ENCODE measurements at regions not wholly inside any gene's neighbourhood (a gene's known extent, or its start where the extent isn't known, plus 50 kb on each side); places are given as distances from the start of the nearest gene placed in this dataset.
"Not testable (repeated sequence)": the region's sequence is repeated elsewhere in the genome, so short reads cannot be mapped to it uniquely, and the experiment has no call there.

DNA sequence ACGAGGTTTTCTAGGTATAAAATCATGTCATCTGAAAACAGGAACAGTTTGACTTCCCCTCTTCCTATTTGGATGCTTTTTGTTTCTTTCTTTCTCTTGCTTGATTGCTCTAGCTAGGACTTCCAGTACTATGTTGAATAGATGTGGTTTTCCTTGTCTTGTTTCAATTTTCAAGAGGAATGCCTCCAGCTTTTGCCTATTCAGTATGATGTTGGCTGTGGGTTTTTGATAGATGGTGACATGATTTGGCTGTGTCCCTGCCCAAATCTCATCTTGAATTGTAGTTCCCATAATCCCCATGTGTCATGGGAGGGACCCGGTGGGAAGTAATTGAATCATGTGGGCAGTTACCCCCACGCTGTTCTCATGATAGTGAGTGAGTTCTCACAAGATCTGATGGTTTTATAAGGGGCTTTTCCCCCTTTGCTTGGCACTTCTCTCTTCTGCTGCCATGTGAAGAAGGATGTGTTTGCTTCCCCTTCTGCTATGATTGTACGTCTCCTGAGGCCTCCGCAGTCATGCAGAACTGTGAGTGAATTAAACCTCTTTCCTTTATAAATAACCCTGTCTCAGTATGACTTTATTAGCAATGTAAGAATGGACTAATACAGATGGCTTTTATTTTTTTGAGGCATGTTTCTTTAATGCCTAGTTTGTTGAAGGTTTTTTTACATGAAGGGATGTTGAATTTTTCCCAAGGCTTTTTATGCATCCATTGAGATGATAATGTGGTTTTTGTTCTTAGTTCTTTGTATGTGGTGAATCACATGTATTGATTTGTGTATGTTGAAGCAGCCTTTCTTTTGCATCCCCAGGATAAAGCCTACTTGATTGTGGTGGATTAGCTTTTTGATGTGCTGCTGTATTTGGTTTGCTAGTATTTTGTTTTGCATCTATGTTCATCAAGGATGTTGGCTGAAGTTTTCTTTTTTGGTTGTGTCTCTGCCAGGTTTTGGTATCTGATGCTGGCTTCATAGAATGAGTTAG is 239.1 kb downstream of the THBS2 start:
- DNase-seq (ENCODE audit: low spot score): no peak

GRCh38 chr6:169009628-169010027 is 244.0 kb downstream of the THBS2 start:
- DNase-seq (ENCODE audit: low spot score): no peak

DNA sequence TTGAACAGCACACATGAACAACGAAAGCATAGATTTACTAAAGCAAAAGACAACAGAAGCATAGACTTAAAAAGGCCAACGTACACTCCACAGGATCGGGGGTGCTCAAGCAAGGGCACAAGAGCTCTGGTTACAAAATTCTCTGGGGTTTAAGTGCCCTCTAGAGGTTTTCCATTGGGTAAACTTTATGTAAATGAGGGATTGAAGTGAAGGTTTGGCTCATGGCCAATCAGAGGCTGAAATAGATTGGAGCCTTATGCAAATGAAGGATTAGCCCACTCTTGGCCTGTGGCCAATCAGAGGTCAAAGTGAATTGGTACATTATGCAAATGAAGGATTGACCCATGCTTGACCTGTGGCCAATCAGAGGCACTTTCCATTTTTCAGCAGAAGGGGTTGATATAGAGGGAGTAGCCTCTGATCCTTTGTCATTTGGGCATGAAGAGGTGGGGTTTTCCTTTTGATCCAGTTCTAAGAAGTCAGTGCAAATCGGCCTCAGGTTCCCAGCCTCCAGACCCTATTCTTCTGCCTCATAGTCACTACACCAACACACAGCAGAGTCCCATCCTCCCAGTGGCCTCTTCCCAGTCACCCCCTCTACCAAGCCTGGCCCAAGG is 244.9 kb downstream of the THBS2 start:
- no peak for DNase-seq (ENCODE audit: low spot score)

DNA sequence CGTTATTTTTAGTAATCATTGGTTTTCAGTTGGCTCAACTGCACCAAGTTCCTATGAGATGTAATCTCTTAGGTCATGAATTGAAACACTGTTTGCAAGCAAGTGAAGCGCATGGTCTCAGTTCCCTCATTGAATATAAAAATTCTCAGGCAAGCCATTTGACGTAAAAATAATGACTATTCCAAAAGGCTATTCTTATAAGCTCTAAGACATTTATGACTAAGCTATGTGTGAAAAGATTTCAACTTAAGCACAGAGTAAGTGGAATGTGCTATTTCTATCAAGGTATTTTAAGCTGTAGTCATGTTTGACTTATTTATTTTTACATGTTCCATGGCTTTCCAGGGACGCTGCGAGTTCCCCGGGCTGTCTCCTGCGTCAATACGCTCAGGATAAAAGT is 248.5 kb downstream of the THBS2 start:
- no peak for DNase-seq (ENCODE audit: low spot score)

- no peak for DNase-seq (ENCODE audit: low spot score)
Measured at GRCh38 chr6:169000022-169000421, 253.6 kb downstream of the THBS2 start.

- peak; percentile 2 for DNase-seq (ENCODE audit: low spot score)
Measured at GRCh38 chr6:168999392-168999791, 254.3 kb downstream of the THBS2 start.

DNA sequence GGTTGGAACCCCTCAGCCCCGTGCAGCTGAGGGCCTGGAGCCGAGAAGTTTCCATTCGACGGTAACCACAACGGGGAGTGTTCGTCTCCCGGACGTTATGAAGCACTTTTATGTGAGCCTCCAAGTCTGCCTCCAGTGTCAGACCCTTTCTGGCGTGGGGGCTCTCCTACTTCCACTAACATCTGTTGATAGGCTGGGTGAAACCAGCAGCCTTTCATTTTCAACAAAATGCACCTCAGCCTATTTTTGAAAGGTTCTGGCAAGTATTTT is 257.4 kb downstream of the THBS2 start:
- no peak for DNase-seq (ENCODE audit: low spot score)

DNA sequence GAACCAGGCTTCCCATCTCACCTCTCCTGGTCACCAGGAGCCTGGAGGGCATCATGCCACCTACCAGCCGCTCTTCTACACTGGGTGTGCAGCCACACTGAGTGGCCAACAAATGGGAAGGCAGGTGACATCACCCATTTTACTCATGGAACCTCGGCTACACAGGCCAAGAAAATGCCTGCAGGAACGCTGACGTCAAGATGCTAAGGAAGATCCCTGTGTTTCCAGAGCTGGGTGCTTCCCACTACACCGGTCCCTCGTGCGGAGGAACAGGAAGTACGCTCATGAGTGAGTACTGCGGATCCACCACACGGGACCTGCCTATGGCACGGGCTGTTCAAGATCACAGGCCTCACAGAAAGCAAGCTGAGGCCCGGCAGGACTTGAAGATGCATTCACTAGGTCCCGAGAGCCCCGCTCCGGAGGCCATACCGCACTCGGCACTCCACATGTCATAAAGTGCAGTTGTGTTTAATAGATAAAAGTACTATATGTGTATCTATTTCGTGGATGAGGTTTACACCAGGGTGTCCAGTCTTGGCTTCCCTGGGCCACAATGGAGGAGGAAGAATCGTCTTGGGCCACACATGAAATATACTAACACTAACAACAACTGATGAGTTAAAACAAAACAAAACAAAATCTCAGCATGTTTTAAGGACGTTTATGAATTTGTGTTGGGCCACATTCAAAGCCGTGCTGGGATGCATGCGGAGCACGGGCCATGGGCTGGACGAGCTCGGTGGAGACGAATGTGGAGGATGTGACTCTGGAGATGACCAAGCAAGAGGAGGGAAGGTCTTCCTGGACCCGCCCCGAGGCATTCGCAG is 257.9 kb downstream of the THBS2 start:
- no peak for DNase-seq (ENCODE audit: low spot score)

DNA sequence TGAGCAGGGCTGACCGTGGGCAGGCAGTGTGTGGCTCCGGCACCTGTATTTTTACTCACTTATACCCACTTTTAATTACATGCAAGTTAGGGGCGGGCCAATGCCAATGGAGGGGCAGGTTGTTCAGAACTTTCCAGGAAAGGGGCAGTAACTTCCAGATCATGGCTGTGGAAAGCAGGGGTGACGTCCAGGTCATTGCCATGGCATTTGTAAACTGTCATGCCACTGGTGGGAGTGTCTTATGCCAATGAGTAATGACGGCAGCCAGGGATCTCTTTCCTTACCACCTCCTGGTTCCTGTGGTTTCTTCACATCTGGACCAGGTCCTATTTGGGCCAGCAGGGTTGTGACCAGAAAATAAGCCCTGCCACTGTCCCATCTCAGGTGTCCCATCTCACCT is 258.7 kb downstream of the THBS2 start:
- DNase-seq (ENCODE audit: low spot score): no peak

- no peak for DNase-seq (ENCODE audit: low spot score)
Measured at GRCh38 chr6:168992446-168993144, 261.1 kb downstream of the THBS2 start.

DNA sequence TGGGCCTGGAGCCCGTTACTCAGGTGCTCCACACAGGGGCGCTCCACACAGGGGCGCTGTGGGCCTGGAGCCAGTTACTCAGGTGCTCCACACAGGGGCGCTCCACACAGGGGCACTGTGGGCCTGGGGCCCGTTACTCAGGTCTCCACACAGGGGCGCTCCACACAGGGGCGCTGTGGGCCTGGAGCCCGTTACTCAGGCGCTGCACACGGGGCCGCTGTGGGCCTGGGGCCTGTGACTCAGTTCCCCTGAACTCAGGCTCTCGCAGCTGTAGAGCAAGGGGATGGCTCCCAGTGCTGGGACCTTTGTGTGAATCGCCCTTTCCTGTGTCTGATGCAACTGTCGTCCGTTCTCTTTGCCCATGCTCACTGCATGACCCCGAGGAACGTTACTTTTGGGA is 262.0 kb downstream of the THBS2 start:
- not testable (repeated sequence) for DNase-seq (ENCODE audit: low spot score)

DNA sequence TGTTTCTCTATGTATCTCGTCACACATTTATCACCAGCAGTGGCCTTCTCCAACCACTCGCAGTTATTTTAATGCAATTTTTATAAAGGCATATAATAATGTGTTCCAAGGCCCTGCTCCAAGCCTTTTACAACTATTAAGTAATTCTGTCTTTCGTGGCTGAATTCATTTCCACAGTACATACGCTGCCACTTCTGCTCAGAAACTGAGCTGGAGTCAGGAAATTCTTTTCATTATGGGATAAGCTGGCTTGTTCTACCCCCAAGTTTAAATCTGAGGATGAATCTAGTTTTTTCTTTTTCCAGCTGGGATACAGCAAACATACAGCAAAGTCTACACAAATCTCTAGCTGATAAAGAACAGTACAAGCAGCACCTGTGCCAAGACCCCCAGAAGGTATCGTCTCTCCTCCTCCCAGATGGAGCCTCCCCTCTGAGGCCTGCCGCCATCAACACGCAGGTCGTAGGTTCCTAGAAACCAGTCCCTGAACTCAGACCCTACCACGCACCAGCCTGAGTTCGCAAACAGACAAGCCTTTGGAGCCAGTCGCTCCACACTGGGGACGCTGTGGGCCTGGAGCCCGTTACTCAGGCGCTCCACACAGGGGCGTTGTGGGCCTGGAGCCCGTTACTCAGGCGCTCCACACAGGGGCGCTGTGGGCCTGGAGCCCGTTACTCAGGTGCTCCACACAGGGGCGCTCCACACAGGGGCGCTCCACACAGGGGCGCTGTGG is 263.5 kb downstream of the THBS2 start:
- DNase-seq (ENCODE audit: low spot score): no peak

DNA sequence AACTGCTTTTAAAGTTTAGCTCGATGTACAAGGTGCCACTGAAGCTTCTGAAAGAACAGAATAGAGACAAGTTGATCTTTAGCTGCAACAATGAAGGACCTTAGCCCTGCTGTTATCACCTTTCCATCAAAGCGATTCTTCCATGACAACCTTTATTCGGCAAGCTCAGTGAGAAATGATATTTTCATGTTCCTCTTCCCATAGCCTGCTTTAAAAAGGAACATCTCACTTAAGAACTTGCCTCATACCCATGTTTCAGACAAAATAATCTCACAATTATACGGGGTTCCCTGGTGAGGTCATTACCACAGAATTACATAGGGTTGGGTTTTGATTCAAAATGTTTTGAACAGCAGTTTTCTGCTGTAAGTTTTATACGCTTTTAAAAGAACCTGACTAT is 264.2 kb downstream of the THBS2 start:
- DNase-seq (ENCODE audit: low spot score): no peak

- no peak for DNase-seq (ENCODE audit: low spot score)
Measured at GRCh38 chr6:168988801-168989200, 264.8 kb downstream of the THBS2 start.

DNA sequence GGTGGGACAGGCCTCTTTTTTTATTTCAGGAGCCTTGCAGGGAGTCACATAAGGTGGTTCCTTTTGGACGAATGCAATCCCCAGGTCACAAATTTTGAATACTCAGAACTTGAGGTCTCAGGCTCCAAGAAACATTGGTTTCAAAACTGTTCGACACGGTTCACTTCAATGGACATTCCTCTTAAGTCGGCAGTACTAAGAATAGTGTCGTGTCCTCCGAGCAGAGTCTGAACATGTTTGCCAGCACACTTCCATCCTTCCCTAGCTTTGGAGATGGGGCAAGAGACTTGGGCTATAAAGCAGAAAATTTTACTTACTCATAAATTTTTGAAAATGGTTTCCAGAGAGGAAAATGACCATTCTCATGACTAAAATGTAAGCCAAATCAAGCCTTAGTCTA is 265.4 kb downstream of the THBS2 start:
- no peak for DNase-seq (ENCODE audit: low spot score)

DNA sequence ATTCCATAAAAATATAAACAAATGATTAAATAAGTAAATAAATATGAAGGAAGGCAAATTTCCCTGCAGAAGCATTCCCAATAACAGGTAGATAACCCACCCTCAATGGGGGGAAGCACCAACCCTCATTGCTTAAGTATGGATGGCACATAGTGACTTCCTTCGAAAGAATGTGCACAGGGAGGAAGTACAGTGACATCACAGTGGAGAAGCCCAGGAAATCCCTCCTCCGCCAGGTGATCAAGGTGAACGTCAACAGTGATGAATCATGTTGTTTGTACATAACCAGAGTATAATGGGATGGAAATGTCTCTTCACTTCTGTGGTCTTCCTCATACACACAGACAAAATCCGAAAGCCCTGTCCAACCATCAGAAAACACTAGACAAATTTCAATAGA is 267.9 kb downstream of the THBS2 start:
- DNase-seq (ENCODE audit: low spot score): no peak

- DNase-seq (ENCODE audit: low spot score): no peak
Measured at GRCh38 chr6:168983925-168984324, 269.7 kb downstream of the THBS2 start.

DNA sequence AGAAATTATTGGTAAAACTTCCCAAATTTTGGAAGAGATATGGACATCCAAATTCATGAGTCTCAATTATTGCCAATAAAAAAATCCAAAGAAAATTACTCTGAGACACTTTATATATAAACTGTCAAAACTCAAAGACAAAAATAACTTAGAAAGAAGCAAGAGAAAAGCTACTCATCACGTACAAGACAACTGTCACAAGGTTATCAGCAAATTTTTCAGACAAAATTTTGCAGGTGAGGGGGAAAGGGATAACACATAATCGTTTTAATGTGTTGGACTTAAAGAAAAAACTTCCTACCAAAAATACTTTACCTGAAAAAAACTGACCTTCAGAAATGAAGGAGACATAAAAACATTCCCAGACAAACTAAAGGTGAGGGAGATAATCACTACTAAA is 272.5 kb downstream of the THBS2 start:
- no peak for DNase-seq (ENCODE audit: low spot score)

DNA sequence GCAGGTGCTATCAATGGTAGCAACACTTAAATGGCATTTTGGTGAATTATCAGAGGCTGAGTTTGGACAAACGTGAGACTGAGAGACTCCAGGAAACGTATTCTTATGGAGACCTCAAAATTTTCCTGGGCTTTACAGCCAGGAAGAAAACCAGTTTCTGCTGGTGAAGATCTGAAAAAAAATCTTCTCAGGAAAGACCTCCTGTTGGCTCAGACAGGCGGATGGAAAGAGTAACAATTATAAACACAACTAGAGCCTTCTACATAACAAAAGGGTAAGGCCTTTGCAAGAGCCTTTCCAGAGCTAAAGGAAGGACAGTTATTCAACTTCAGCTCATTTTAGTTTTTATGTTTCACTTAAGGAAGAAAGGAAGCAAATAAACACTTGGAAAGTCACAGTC is 274.4 kb downstream of the THBS2 start:
- no peak for DNase-seq (ENCODE audit: low spot score)

- DNase-seq (ENCODE audit: low spot score): no peak
Measured at GRCh38 chr6:168972128-168972527, 281.5 kb downstream of the THBS2 start.

- DNase-seq (ENCODE audit: low spot score): no peak
Measured at GRCh38 chr6:168971549-168971948, 282.1 kb downstream of the THBS2 start.

DNA sequence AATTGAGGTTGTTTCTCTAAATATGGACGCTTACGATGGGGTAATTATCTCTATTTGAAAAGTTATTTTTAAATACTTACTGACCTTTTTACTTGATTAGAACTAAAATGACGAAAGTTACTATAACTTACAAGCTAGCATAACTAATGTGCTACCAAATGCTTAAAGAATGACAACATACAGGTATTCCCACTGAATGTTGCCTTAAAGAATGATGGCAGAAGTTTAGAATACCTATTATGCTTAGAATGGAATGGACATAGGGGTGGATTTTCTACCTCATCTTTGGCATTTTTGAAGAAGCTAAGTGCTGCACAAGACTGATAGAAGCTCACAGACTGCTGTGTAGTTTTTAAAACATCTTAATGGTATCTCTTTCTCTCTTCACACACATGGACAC is 284.8 kb downstream of the THBS2 start:
- no peak for DNase-seq (ENCODE audit: low spot score)

Data from LoVo (cell line).